ENCODE measurements at regions not wholly inside any gene's neighbourhood (a gene's known extent, or its start where the extent isn't known, plus 50 kb on each side); places are given as distances from the start of the nearest gene placed in this dataset.

DNA sequence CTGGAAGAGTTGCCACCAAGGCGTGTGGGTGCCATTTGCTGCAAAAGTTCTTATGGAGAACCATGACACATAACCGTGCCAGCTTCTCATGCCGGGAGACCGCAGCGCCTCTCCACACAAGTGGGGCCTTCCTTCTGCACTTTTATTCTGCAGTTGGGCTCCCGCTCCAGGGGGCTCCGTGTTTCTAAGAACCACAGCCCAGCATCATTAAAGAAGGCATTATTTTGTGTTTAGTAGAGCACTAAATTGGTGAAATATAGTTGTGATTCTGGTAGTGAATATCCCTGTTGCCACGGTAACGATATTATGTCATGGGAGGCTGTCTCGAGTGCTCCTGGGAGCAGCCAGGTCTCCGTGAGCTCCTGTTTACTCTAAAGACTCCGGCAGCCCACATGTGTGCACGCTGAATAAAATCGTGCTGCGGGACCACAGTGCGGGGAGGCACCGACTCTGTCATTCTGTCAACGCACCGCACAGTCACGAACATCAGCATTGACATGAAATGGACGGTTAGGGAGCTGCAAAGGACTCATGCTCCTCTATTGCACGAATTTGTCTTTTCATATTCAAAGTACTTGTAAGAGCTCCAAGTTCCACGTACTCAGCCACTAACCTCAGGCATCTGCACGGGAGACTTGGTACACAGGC, 68.8 kb upstream of the PITRM1 start:
- DNase-seq (ENCODE audit: low read depth in 3 of 3) = no peak

DNA sequence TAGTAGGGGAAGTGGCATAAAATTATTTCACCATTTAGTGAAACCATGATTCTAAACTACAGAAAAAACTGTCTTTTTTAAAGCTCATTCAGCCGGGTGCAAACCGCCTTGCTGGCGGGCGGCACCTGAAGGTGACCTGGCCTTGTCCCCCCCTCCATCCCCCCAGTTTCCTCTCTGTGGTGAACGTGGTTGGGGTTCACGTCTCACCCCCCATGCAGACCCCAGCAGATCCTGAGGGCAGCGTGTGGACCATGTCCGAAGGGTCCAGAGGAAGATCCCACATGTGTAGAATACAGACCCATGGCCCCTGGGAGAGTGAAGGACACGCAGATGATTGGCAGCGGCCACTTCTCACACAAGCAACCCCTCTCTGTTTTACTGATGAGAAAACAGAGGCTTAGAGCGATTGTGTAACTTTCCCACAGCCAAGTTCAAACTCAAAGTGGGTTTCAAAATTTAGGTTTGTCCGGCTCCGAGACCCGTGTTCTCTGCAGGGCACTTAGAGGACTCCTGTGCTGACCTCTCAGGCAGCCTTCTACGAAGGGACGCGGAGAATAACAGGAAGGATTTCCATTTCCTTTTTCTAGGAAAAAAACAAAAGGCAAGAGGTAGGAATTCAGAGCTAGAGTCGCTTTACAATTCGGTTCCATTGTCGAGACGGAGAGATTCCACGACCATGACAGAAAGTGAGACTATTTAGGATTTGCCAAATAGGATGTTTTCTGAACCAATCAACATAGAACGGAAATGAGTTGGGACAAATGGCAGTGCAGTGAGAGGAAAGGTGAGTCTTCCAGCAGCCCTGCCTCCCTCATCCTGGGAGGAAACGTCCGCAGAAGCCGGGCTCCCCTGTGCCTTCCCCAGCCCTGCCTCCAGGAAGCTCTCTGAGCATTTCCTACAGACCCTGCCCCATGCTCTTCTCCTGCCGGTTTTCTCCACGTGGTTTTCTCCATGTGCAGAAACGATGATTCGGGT, 67.6 kb upstream of the PITRM1 start:
- DNase-seq (ENCODE audit: low read depth in 3 of 3) = no peak

DNA sequence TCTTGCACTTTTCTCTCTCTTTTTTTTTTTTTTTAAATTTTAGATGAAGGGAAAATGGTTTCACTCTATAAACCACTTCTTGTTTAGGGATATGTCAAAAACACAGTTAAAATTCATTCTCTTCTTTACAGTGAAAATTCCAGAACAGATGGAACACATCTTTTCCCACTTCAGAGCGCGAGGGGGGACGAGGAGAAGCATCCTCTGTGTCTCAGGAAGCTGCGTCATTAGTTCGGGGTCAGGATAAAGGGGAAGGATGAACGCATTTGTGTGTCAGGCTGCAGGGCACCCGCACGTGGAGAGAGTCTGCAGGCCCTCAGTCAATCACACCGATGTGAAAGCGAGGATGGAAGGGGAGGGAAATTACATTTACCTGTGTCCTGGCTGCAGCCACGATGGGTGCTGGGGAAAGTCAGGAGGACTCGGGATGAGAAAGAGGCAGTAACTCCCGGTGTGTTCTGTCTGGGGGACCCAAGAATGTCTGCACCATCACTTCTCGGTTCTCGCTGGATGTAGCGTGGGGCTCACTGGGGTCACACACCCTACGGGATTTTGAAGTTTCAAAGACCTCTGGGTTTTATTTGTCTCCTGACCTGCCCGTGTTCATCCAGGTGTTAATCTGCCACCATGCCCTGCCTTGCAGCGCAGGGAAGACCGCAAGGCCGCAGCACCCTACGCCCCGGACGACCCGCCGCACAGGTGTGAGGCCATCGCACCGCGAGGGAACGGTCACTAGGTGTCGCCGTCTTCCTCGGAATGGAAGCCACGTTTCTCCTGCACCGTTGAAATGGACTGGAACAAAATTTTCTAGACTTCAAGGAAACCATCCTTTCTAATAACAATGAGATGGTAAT, 66.7 kb upstream of the PITRM1 start:
- peak; percentile 46 to 69 (median 57) for DNase-seq (ENCODE audit: low read depth in 3 of 3)

DNA sequence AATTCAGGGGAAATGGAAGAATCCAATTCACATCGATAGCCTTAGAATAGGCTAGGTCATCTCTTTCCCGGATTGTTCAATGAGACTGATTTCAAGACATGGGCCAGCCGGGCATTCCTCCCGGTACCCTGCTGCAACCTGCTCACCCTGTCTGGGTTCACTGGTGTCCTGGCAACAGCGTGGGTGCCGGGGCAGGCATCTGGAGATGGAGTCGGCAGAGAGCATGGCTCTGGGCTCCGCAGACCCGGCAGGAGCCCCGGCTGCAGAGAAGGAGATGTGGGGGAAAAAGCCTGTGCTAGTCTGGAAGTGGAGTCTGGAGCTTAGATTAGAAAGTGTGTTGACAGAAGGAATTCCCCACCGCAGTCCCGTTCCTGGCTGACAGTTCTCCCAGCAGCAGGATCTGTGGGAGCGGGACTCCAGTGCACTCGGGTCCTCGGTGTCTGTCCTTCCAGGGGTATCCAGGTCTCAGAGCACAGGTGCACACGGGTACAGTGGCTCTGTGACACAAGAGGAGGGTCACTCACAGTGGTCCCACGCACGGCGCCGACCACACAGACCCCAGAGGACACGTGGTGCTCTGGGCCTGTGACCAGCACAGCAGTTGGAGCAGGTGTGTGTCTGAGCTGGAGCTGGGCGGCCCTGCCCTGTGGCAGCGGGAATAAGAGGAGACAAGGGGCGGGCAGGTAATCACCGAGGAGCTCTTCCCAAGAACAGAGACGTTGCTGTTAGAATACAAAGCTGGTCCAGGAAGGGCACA, 65.7 kb upstream of the PITRM1 start:
- no peak for DNase-seq (ENCODE audit: low read depth in 3 of 3)

DNA sequence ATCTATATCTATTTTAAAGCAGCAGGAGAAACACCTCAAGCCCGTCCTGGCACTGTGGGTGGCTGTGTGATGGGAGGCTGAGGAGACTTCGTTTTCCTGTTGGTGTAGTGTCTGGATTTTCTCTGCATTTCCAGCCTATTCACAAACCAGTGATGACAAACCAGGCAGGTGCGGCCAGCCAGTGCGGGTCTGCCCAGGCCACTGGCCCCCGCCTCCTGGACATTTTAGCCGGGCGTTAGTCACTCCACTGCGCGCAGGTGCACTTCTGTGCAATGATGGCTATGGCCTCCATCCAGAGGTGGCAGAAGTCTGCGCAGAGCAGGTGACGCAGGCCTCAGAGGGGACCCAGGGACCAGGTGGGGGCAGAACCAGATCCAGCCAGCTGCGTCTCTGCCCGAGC, 64.9 kb upstream of the PITRM1 start:
- no peak for DNase-seq (ENCODE audit: low read depth in 3 of 3)

DNA sequence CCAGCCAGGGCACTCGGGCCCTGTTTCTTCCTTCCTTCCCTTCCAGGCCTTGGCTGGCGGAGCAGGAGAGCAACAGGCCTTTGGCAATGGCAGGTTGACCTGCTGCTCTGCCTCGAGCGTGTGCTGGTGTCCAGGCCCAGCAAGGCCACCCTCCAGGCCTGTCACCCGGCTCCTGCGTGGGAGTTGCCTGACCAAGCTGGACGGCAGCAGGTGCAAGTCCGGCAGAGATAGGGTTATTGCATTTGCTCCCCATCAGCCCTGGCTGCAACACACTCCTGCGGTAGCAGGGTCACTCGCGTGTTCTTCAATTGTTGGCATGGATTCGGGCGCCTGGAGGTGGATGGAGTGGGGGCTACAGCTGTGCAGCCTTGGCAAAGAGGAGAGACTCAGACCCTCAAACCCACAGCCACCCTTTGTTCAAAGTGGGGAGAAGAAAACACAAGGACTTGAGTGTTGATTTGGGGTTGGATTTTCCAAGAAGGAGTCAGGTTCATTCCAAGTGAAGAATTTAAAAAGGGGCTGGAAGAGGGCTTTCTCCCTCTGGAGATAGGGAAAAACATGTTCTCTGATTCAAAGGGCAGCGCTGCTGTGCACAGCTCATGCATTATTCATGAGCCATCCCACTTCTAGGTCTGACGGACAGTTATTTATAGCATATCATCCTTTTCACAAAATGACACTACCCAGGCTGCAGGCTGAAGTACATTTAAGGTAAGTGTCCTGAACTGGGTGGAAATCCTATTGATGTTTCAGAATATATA, 64.2 kb upstream of the PITRM1 start:
- DNase-seq (ENCODE audit: low read depth in 3 of 3) = no peak

DNA sequence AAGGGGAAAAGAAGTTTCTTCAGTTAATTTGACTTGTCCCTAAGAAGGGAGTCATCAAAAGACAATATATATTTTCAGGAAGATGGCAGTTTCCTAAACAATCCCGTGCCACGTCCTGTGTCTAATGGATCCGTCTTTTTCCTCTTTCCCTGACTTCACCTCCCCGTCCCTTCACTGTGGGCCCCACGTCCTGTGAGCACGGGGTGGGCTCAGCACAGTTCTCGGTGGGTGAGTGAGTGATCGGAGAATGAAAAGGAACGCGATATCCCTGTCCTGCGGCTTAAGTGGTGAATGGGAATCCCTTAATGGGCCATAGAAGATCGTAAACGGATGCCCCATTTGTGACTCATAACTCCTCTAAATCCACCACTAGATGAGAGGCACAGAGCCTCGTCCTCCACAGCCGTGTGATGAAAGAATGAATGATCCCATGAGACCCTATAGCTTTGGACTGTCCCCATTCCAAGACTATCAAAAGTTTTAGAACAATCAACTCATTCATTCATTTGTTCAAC, 63.5 kb upstream of the PITRM1 start:
- DNase-seq (ENCODE audit: low read depth in 3 of 3) = no peak

DNA sequence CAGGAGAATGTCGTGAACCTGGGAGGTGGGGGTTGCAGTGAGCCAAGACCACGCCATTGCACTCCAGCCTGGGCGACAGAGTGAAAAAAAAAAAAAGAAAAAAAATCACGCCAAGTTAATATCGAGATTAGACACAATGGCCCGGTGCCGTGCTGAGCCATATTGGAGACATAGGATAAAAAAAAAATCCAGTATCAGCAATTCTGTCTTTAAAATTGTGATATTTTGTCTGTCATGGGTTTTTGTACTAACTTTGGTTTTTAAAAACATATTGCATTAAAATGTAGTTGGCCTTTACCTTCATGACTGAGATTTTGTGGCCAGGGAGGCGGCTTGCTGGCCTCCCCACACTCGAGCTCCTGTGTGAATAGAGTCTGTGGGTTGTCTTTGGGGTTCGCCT, 62.8 kb upstream of the PITRM1 start:
- DNase-seq (ENCODE audit: low read depth in 3 of 3) = no peak

DNA sequence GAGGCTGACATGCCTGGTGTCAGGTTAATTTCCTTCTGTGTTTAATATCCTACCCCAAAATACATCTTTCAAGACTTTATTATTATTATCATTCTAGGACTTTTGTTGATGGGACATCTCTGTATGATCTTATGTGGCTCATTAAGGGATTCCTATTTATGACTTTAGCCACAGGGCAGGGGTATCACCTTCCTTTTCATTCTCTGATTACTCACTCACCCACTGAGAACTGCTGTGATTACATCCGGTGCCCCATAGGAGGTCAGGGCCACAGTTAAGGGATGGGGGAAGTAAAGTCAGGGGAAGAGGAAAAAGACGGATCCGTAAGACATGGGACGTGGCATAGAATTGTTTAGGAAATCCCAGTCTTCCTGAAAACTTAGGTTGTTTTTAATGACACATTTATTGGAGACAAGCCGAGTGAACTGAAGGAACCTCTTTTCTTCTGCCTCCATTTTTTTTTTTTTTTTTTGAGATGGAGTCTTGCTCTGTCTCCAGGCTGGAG, 61.0 kb upstream of the PITRM1 start:
- no peak for DNase-seq (ENCODE audit: low read depth in 3 of 3)

DNA sequence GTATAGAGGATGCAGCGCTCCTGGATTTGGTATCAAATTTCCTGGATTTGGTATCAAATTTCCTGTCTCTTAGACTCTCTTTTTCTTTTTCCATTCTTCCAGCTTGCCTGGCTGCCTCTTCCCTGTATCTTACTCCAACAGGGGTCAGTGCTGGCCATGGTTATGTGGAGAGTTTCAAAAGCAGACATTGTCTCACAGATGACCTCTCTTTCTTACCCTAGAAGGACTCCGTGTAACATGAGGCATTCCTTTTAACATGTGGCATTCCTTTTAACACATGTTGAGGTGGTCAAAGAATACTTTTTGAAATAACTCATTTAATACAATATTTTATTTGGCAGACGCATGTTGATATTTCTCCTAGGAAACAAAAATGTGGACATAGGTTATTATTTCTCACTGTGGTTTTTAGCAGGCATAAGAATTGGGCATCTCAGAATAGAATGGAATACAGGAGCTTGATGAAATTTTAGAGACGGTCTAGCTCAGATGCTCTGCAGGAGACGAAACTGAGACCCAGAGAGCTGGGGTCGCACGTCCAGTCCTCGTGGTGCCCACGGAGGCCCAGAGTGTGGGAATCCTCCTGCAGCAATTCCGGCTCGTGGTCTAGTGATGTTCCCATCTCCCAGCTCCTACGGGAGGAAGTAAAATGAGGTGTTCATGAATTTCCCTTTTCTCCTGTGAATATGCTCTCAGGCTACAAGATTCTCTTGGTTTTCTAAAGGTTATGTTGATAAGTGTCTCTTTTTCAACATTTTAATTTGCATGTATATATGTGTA, 59.6 kb upstream of the PITRM1 start:
- DNase-seq (ENCODE audit: low read depth in 3 of 3) = no peak

DNA sequence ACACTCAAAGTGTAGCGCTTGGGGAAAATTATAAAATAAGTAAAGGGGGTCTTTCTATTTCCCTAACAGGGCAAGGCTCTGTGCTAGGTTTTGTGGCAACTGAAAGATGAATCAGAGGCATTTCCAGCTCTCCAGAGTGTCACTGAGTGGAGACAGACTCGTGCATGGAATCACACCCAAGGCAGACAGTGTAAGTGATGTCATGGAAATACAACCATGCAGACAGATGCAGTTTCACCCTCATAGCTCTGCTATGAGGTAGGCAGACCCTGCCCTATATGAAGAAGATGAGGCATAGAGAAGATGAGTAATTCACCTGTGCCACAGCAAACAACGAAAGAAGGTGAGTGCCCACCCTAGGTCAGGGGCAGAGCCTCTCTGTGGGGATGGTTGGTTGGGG, 57.2 kb upstream of the PITRM1 start:
- DNase-seq (ENCODE audit: low read depth in 3 of 3) = no peak

DNA sequence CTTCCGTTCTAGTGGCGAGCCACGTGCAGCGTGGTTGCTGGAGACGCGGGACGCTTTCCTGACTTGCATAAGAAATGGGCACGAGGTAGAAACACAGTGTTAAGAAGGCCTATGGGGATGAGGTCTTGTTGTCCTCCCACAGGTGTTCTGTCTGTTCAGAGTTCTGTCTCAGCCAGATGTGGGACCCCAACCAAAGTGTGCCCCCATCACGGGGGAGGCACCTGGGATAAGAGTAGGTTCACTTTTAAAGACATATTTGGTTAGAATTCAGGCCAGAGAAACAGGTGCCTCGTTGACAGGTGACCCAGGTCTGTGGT, 56.0 kb upstream of the PITRM1 start:
- no peak for DNase-seq (ENCODE audit: low read depth in 3 of 3)

DNA sequence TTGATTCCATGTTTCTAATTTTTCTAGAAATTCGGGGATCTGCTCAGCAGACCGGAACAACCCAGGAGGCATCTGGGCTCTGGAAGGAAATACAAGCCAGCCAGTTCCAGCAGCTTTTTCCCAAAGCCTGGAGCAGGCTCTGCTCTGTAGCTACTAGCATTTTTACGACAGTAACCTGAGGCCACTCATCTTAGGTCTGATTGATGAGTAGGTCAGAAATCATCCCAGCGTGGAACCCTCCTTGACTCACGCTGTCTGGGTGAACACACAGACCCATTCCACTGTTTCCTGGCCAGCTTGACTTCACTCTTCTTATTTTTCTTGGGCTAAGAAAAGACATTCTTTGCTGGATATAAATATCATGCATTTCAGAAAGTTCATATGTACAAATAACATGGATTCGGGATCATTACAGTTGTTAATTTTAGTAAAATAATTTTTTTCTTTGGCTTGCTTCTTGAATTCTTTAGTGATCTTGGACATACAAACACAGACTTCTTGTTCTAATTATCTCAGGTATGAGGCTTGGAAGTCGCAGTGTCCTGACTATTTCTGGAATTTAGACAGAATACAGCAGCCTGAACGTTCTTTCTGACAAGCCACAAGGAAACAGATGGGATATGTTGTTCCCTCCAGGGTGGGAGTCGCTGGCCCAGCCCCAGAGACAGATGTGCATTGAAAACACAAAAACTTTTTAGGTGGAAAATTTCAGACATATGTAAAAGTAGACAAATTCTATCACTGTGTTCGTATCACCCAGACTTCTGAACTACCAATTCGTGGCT, 54.6 kb upstream of the PITRM1 start:
- no peak for DNase-seq (ENCODE audit: low read depth in 3 of 3)

DNA sequence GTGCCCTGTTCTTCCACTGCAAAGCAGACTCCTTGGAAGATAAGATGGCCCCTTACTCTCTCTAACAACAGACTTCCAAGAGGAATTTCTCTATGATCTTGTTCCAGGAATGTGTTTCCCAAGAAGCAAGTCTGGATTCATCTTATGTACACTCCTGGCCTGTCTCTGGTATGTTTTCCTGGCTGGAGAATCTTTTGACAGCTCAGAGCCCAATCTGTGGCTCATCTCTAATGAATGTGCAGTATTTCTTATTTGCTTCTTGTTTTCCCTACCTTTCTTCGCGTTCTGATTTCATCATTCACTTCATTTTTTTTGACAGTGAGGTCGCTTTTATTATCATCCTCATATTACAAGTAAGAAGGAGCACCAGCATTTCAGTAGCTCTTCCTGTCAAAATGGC, 53.0 kb upstream of the PITRM1 start:
- DNase-seq (ENCODE audit: low read depth in 3 of 3) = no peak

DNA sequence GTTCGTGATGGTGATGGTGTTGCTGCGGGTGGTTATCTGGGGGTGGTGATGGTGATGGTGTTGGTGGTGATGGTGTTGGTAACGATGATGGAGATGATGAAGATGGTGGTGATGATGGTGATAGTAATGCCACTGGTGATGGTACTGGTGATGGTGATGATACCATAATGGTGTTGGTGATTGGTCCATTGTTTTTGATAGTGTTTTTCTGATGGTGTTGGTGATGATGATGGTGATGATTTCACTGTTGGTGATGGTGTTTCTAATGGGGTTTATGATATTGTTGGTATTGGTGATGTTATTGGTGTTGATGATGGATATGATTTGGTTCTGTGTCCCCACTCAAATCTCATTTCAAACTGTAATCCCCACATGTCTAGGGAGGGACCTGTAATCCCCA, 51.7 kb upstream of the PITRM1 start:
- no peak for DNase-seq (ENCODE audit: low read depth in 3 of 3)

DNA sequence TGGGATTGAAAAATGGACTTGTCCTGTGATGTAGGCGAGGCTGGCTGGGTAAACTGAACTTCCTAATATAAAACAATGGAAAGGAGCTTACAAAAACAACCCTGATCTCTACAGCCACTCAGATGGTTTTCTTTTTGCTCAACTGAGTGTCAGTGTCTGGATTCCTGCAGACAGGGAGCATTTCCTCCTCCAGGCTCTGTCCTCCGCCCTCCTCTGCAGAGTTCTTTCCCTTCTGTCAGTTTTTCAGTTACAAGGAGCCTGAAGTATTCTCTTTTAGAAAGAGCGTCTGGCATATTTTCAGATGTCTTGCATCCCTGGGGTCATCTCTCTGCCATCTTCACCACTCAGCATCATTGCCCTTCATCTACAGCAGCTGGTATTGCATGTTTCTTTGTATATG, 50.0 kb upstream of the PITRM1 start:
- DNase-seq (ENCODE audit: low read depth in 3 of 3) = no peak

Data from stimulated activated CD4-positive, alpha-beta T cell treated with anti-CD3 and anti-CD28 coated beads, TNF-alpha, amount 100 ng/mL, for 48 hours (primary cell).